ENCODE measurements at regions not wholly inside any gene's neighbourhood (a gene's known extent, or its start where the extent isn't known, plus 50 kb on each side); places are given as distances from the start of the nearest gene placed in this dataset.

DNA sequence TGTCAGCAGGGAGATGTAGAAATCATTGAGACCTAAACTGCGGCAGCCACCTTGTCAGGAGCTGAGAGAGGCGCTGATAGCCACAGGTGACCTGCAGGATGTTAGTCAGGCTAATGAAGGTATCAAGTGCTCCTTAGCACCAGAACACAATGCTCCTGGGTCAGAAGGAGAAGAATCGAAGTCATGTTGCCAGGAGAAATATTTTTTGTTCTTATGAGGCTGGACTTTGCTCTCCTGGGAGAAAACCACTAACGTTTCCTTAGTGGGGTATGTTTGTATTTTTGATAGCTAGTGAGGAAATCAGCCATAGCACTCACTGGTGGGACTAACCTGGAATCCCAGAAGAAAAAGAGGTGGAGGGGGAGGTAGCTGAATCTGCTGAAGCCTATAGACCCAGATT is 120.9 kb upstream of the LRFN2 start:
- TF ChIP-seq CTCF (optimal IDR thresholded peaks at IDR 0.05 in 1 of 3, IDR thresholded peaks at IDR 0.05 in 1 of 3, conservative IDR thresholded peaks at IDR 0.05 in 1 of 3; ENCODE audit: extremely low read depth in 1 of 3, insufficient read depth in 2 of 3, low read length in 3 of 3) (no peak), EZH2 (IDR thresholded peaks at IDR 0.05; ENCODE audit: low read length) (no peak)
- Histone ChIP-seq H3K27me3 (ENCODE audit: control insufficient read depth, extremely low read depth, insufficient read depth, low read length) (no peaks in the 10 kb centered on the region), H3K27ac (ENCODE audit: control insufficient read depth, insufficient read depth, low read length) (no peak overlapping the region), H3K4me2 (ENCODE audit: control insufficient read depth, extremely low read depth, insufficient read depth, low read depth, low read length) (no peak overlapping the region), H3K79me2 (ENCODE audit: control insufficient read depth, insufficient read depth, low read length) (no peaks in the 10 kb centered on the region), H3K4me1 (ENCODE audit: control insufficient read depth, extremely low read depth, insufficient read depth, low read length) (no peaks in the 10 kb centered on the region), H4K20me1 (ENCODE audit: control insufficient read depth, extremely low read depth, insufficient read depth, low read length) (no peaks in the 10 kb centered on the region), H3K9me3 (ENCODE audit: control insufficient read depth, low read depth, low read length) (no peaks in the 10 kb centered on the region), H3K9me1 (ENCODE audit: control insufficient read depth, extremely low read depth, insufficient read depth, low read length) (no peaks in the 10 kb centered on the region), H3K4me3 (ENCODE audit: control insufficient read depth in 2 of 3, extremely low read depth in 1 of 3, insufficient read depth in 2 of 3, low read depth in 1 of 3, low read length in 3 of 3) (no peak overlapping the region), H2AFZ (ENCODE audit: control insufficient read depth, low read length) (no peak overlapping the region), H3K36me3 (ENCODE audit: control insufficient read depth in 2 of 2, extremely low read depth in 1 of 2, insufficient read depth in 2 of 2, low read length in 2 of 2) (no peaks in the 10 kb centered on the region), H3K9ac (ENCODE audit: control insufficient read depth, extremely low read depth, insufficient read depth, low read length) (no peak overlapping the region)
- dilution Hi-C loops (cut with MboI; ENCODE audit: extremely low pct_ligation_motif_present, low sequenced_read_pairs), result no loop called here
- FAIRE-seq (no peak), DNase-seq (ENCODE audit: low read depth, low spot score) (no peak)

DNA sequence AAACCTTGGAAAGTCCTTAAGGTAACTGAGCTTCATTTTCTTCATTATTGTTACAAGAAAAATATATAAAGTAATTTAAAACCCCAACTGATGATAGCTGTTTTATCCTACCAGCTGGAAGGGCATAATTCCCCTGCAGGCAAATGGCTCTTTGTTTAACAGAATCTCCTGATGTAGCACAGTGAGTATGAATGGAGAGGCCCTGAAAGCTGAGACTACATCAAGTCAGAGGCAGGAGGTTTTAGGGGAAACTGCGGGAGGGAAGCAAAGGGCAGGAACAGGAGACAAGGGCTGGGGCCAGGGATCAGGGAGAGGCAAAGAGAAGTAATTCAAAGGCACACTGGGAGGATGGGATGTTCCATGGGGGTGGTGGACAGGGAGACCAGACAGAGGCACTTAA is 119.0 kb upstream of the LRFN2 start:
- Histone ChIP-seq H3K4me2 (ENCODE audit: control insufficient read depth, extremely low read depth, insufficient read depth, low read depth, low read length) (no peak overlapping the region), H3K9ac (ENCODE audit: control insufficient read depth, extremely low read depth, insufficient read depth, low read length) (no peak overlapping the region), H3K36me3 (ENCODE audit: control insufficient read depth in 2 of 2, extremely low read depth in 1 of 2, insufficient read depth in 2 of 2, low read length in 2 of 2) (no peaks in the 10 kb centered on the region), H3K9me1 (ENCODE audit: control insufficient read depth, extremely low read depth, insufficient read depth, low read length) (no peaks in the 10 kb centered on the region), H3K79me2 (ENCODE audit: control insufficient read depth, insufficient read depth, low read length) (no peaks in the 10 kb centered on the region), H3K27ac (ENCODE audit: control insufficient read depth, insufficient read depth, low read length) (no peak overlapping the region), H3K9me3 (ENCODE audit: control insufficient read depth, low read depth, low read length) (no peaks in the 10 kb centered on the region), H4K20me1 (ENCODE audit: control insufficient read depth, extremely low read depth, insufficient read depth, low read length) (no peaks in the 10 kb centered on the region), H3K27me3 (ENCODE audit: control insufficient read depth, extremely low read depth, insufficient read depth, low read length) (no peaks in the 10 kb centered on the region), H3K4me1 (ENCODE audit: control insufficient read depth, extremely low read depth, insufficient read depth, low read length) (no peaks in the 10 kb centered on the region), H2AFZ (ENCODE audit: control insufficient read depth, low read length) (no peak overlapping the region), H3K4me3 (ENCODE audit: control insufficient read depth in 2 of 3, extremely low read depth in 1 of 3, insufficient read depth in 2 of 3, low read depth in 1 of 3, low read length in 3 of 3) (no peak overlapping the region)
- FAIRE-seq (no peak), DNase-seq (ENCODE audit: low read depth, low spot score) (no peak)
- TF ChIP-seq CTCF (optimal IDR thresholded peaks at IDR 0.05 in 1 of 3, IDR thresholded peaks at IDR 0.05 in 1 of 3, conservative IDR thresholded peaks at IDR 0.05 in 1 of 3; ENCODE audit: extremely low read depth in 1 of 3, insufficient read depth in 2 of 3, low read length in 3 of 3), result no peak
- no peak for TF ChIP-seq EZH2 (IDR thresholded peaks at IDR 0.05; ENCODE audit: low read length)
- dilution Hi-C loops (cut with MboI; ENCODE audit: extremely low pct_ligation_motif_present, low sequenced_read_pairs), result no loop called here
